ENCODE measurements at regions not wholly inside any gene's neighbourhood (a gene's known extent, or its start where the extent isn't known, plus 50 kb on each side); places are given as distances from the start of the nearest gene placed in this dataset.

DNA sequence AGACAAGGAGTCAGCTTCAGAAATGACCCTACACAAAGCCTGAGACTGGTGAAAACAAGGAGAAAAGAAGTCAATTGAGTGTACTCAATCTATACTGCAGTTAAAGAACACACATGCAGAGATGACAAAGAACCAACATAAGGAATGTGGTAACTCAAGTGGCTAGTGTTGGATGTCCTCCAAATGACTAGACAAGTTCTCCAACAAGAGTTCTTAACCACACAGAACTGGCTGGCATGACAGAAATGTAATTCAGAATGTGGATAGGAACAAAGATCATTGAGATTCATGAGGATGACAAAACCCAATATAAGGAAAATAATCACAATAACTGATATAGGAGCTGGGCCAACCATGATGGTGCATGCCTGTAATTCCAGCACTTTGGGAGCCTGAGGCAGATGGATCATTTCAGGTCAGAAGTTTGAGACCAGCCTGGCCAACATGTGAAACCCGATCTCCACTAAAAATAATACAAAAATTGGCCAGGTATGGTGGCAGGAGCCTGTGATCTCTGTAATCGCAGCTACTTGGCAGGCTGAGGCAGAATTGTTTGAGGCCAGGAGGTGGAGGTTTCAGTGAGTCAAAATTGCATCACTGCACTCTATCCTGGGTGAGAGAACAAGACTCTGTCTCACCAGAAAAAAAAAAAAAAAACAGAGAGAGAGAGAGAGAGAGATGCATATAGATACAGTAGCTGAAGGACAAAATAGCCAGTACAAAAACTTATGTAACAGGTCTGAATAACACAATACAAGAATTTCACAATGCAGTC is 1263.6 kb downstream of the CDY2B start:
- Histone ChIP-seq H3K4me3 (no peak overlapping the region), H3K36me3 (no peaks in the 10 kb centered on the region), H3K9me3 (replicated peaks) (no peaks in the 10 kb centered on the region), H3K27ac (no peak overlapping the region), H3K4me1 (replicated peaks) (no peaks in the 10 kb centered on the region), H3K27me3 (replicated peaks) (no peaks in the 10 kb centered on the region)
- DNase-seq (ENCODE audit: low read depth in 1 of 2, low spot score in 2 of 2), result no peak

DNA sequence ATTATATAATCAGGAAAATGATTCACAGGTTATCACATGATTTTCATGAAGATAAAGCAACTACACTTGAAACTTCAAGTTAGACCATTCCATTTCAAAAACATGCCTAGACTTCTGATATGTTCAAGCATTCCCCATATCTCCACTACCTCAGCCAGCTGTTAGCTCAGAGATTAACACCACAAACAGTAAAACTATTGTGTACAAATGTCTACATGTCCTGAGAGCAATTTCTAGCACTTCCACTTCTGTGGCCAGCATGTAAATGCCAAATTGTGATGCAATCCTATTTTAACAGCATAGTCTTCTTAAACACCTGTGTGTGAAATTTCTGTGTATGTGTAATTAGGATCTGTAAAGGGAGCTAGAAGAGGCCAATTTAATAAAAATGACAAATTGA is 1271.3 kb downstream of the CDY2B start:
- H3K27me3 ChIP-seq (replicated peaks), result no peaks in the 10 kb centered on the region
- H3K9me3 ChIP-seq (replicated peaks), result no peaks in the 10 kb centered on the region
- DNase-seq (ENCODE audit: low read depth in 1 of 2, low spot score in 2 of 2), result no peak
- H3K4me3 ChIP-seq, result no peak overlapping the region
- H3K4me1 ChIP-seq (replicated peaks), result no peaks in the 10 kb centered on the region
- no peaks in the 10 kb centered on the region for H3K36me3 ChIP-seq
- no peak overlapping the region for H3K27ac ChIP-seq

DNA sequence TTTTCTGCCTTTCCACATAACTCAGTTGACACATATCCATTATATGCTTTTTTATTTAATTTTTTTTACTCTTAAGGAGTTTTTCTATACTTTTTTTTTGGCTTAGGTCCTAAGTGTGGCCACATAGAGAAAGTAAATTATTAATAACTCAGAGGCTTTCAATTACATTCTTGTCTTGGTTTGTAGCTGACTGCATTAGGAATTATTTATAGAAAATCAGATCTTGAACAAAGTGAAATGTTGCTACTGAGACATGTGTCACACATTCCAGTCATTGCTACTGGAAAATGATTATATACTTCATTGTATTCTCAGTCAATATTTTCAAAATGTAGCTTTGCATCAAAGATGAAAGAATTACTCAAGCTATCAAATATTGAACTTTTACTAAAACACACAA is 1277.9 kb downstream of the CDY2B start:
- H3K36me3 ChIP-seq, result no peaks in the 10 kb centered on the region

DNA sequence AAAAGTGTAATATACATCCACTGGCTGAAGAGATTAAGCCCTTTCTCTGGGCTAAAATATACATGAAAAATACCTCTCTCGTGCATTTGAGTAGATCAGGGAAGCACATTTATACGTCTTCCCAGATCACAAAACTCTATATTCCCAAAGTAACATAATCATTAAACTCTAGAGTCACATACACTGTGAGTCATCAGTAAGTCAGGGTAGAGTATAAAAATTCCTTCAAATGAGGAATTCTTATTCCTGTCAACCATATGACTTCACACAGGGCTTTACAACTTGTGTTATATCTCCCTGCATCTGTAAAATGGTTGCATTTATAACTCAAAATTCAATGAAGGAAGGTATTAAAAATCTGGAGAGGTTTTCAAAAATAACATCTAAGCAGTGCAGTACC is 1278.4 kb downstream of the CDY2B start:
- no peak for DNase-seq (ENCODE audit: low read depth in 1 of 2, low spot score in 2 of 2)
- Histone ChIP-seq H3K36me3 (no peaks in the 10 kb centered on the region), H3K4me1 (replicated peaks) (no peaks in the 10 kb centered on the region), H3K27ac (no peak overlapping the region), H3K9me3 (replicated peaks) (no peaks in the 10 kb centered on the region), H3K27me3 (replicated peaks) (no peaks in the 10 kb centered on the region), H3K4me3 (no peak overlapping the region)

More for the DNA sequence above, 1277.9 kb downstream of the CDY2B start:
- DNase-seq (ENCODE audit: low read depth in 1 of 2, low spot score in 2 of 2), result no peak
- no peaks in the 10 kb centered on the region for H3K4me1 ChIP-seq (replicated peaks)
- H3K27ac ChIP-seq, result no peak overlapping the region
- H3K4me3 ChIP-seq, result no peak overlapping the region
- no peaks in the 10 kb centered on the region for H3K9me3 ChIP-seq (replicated peaks)
- no peaks in the 10 kb centered on the region for H3K27me3 ChIP-seq (replicated peaks)

DNA sequence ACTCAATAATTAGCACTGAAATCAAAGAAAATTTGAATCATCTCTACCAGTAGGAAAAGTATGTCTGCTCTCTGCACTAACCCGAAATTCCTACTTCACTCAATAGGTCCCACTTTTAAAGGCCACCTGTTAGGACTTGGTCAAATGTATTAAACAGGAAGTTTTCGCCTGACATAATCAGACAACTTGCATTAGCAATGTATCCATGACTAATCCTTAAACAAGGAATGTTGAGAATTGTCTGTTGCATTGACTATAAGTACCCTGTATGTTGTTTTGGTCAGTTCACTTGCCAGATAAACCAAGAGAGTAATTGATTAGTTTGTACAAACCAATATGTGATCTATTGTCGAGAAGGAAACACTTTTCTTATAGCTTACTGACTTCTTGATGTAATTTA is 1308.0 kb downstream of the CDY2B start:
- Histone ChIP-seq H3K27ac (no peak overlapping the region), H3K4me3 (no peak overlapping the region), H3K9me3 (replicated peaks) (no peaks in the 10 kb centered on the region), H3K27me3 (replicated peaks) (no peaks in the 10 kb centered on the region), H3K36me3 (no peaks in the 10 kb centered on the region), H3K4me1 (replicated peaks) (no peaks in the 10 kb centered on the region)
- no peak for DNase-seq (ENCODE audit: low read depth in 1 of 2, low spot score in 2 of 2)

DNA sequence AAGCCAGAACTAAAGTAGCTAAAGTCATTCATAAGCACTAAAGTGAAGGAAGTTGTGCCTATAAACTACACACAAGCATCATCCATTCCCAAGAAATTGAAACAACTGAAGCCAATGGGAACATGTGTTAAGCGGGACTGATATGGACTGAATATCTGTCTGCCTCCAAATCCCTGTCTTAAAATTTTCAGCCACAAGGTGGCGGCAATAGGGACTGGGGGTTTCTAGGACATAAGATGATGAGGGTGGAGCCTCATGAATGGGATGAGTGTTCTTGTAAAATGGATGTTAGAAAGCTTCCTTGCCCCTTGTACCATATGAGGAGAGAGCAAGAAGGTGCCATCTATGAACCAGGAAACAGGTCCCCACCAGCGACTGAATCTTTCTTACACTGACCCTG is 1317.5 kb downstream of the CDY2B start:
- H3K36me3 ChIP-seq, result no peaks in the 10 kb centered on the region
- no peak overlapping the region for H3K27ac ChIP-seq
- H3K9me3 ChIP-seq (replicated peaks), result no peaks in the 10 kb centered on the region
- H3K27me3 ChIP-seq (replicated peaks), result no peaks in the 10 kb centered on the region
- H3K4me3 ChIP-seq, result no peak overlapping the region
- H3K4me1 ChIP-seq (replicated peaks), result no peaks in the 10 kb centered on the region
- peak in 1 of 2 experiments; percentile 0 for DNase-seq (ENCODE audit: low read depth in 1 of 2, low spot score in 2 of 2)

DNA sequence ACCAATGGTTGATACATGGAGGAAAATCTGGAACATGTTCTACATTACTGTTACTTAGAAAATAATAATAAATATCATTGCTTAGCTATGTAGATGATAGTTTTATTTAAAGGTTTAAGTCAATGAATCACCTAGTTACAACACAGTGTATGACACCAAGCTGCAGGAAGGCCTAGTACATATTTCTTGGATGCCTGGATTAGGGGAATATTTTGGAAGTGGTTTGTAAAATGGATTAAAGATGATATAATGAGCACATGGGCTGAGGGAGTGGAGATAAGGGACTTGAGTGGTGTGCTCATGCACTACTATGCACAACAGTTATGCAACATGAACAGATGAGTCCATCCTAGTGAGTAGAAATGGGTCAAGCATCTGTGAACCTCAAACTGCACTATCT is 1358.0 kb downstream of the CDY2B start:
- Histone ChIP-seq H3K9me3 (replicated peaks) (no peaks in the 10 kb centered on the region), H3K27ac (no peak overlapping the region), H3K27me3 (replicated peaks) (no peaks in the 10 kb centered on the region), H3K4me1 (replicated peaks) (no peaks in the 10 kb centered on the region), H3K4me3 (no peak overlapping the region), H3K36me3 (no peaks in the 10 kb centered on the region)
- DNase-seq (ENCODE audit: low read depth in 1 of 2, low spot score in 2 of 2), result no peak

DNA sequence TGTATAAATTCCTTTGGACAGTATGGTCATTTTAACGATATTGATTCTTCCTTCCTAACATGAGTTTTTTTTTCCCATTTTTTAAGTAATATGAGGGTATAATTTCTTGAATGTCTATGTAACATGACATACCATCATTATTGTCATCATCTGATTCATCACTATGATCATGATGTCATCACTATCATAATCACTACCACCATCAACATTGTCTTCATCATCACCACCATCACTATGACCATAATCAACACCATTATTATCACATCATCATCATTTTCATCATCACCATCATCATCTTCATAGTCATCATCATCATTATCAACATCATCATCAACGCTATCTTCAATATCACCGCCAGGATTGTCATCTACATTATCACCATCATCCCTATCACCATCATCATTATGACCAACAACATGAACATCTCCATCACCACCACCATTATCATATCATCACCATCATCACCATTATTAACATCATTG is 1377.2 kb downstream of the CDY2B start:
- no peak for DNase-seq (ENCODE audit: low read depth in 1 of 2, low spot score in 2 of 2)
- no peaks in the 10 kb centered on the region for H3K36me3 ChIP-seq
- H3K4me3 ChIP-seq, result no peak overlapping the region
- no peaks in the 10 kb centered on the region for H3K4me1 ChIP-seq (replicated peaks)
- H3K9me3 ChIP-seq (replicated peaks), result no peaks in the 10 kb centered on the region
- no peaks in the 10 kb centered on the region for H3K27me3 ChIP-seq (replicated peaks)
- H3K27ac ChIP-seq, result no peak overlapping the region

DNA sequence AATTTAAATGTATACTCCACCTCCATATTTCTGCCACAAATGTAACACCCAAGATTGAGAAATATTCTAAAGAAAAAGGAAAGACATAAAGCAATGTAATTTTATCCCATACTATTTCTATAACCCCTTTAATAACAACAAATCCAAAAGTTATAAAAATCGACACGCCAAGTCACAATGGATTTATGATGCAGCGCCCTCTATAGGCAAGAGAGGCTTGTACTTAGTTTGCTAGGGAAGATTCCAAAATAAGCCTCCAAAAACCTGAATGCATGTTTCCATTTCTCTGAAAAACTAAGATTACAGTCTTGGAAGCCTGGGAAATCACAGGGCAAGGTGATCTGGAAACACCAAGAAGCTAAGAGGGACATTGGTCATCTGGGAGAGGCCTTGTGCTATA is 1389.3 kb downstream of the CDY2B start:
- Histone ChIP-seq H3K4me1 (replicated peaks) (no peaks in the 10 kb centered on the region), H3K27ac (no peak overlapping the region), H3K27me3 (replicated peaks) (no peaks in the 10 kb centered on the region), H3K4me3 (no peak overlapping the region), H3K9me3 (replicated peaks) (no peaks in the 10 kb centered on the region), H3K36me3 (no peaks in the 10 kb centered on the region)
- no peak for DNase-seq (ENCODE audit: low read depth in 1 of 2, low spot score in 2 of 2)

DNA sequence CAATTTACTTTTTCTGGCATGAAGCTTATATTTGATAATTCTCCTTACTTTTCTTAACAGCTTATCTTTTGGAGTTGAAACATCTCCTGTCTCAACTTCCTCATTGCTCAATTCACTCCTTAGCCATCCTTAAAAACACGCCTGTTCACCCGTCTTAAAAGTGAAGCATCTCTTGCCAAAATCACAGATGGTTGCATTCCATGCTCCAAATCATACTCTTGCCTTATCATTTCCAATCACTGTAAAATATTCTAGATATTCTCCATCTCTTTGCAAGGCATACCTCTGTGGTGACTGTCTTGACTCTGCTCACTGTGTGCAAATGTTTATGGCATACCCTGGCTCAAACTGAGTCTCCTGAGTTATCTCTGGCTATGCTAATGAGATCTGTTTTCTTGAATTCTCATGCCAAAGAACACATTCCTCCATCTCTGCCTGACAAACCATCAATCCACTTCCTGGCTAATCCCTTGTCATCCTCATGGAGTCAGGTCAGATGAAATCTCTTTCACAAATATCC is 1393.3 kb downstream of the CDY2B start:
- H3K9me3 ChIP-seq (replicated peaks), result no peaks in the 10 kb centered on the region
- no peaks in the 10 kb centered on the region for H3K36me3 ChIP-seq
- H3K27me3 ChIP-seq (replicated peaks), result no peaks in the 10 kb centered on the region
- H3K4me1 ChIP-seq (replicated peaks), result no peaks in the 10 kb centered on the region
- DNase-seq (ENCODE audit: low read depth in 1 of 2, low spot score in 2 of 2), result no peak
- no peak overlapping the region for H3K4me3 ChIP-seq
- no peak overlapping the region for H3K27ac ChIP-seq

DNA sequence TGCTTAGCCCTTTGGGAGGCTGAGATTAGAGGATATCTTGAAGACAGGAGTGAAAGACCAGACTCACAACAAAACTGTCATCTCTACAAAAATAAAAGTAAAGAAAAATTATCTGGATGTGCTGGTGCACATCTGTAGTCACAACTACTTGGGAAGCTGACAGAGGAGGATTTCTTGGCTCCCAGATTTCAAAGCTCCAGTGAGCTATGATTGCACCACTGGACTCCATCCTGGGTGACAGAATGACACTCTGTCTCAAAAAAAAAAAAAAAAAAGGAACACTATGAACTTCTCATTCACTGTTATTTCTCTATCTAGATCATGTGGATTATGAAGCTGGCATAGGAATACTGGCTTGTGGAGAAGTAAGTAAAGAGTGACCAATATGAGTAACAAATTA is 1400.0 kb downstream of the CDY2B start:
- H3K36me3 ChIP-seq, result no peaks in the 10 kb centered on the region
- no peak overlapping the region for H3K27ac ChIP-seq
- no peak overlapping the region for H3K4me3 ChIP-seq
- no peaks in the 10 kb centered on the region for H3K4me1 ChIP-seq (replicated peaks)
- no peaks in the 10 kb centered on the region for H3K9me3 ChIP-seq (replicated peaks)
- H3K27me3 ChIP-seq (replicated peaks), result no peaks in the 10 kb centered on the region
- no peak for DNase-seq (ENCODE audit: low read depth in 1 of 2, low spot score in 2 of 2)

DNA sequence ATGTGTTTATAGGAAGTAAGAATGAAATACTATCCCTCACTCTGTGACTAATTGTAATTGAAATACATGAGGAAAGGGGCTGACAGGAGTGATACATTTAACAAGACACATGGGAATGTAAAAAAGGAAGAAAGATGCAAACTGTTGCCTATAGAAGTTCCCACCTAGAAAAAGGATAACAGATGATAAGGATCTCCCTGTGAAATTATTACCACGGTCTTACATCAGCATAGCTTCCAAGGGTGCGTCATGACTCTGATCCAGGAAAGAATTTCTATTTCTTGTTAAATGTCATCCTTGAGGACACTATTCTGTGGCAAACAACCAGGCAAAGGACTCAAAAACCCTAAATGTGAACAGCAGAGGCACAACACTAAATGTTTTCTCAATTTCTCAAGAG is 1406.0 kb downstream of the CDY2B start:
- H3K27ac ChIP-seq, result no peak overlapping the region
- H3K27me3 ChIP-seq (replicated peaks), result no peaks in the 10 kb centered on the region
- H3K4me1 ChIP-seq (replicated peaks), result no peaks in the 10 kb centered on the region
- no peak overlapping the region for H3K4me3 ChIP-seq
- H3K36me3 ChIP-seq, result no peaks in the 10 kb centered on the region
- no peak for DNase-seq (ENCODE audit: low read depth in 1 of 2, low spot score in 2 of 2)
- no peaks in the 10 kb centered on the region for H3K9me3 ChIP-seq (replicated peaks)

DNA sequence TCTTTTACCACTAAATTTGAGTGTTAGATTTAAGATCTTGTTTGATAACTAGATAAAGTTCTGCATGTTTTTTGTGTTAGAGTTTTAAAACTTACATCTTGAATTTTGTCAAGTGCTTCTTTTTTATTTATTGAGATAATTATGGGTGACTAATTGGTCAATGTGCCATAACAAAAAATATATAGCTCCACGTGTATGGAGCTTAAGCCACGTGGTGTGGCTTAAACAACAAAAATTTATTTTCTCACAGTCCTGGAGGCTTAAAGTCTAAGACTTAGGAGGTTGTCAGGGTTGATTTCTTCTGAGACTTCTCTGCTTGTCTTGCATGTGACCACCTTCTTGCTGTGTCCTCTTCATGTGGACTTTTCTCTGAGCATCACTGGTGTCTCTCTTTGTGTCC is 1425.2 kb downstream of the CDY2B start:
- DNase-seq (ENCODE audit: low read depth in 1 of 2, low spot score in 2 of 2), result no peak
- Histone ChIP-seq H3K27me3 (replicated peaks) (no peaks in the 10 kb centered on the region), H3K9me3 (replicated peaks) (no peaks in the 10 kb centered on the region), H3K36me3 (no peaks in the 10 kb centered on the region), H3K4me3 (no peak overlapping the region), H3K27ac (no peak overlapping the region), H3K4me1 (replicated peaks) (no peaks in the 10 kb centered on the region)

DNA sequence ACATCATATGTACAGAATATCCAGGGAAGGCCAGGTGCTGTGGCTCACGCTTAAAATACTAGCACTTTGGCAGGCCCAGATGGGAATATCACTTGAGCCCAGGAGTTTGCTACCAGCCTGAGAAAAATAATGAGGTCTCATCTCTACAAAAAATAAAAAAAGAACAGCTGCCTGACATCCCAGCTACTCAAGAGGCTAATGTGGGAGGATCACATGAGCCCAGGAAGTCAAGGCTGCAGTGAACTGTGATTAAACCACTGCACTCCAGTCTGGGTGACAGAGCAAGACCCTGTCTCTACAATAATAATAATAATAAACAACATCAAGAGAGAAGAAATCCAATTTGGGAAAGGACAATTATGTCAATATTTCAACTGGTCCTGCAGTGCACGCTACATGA is 1433.9 kb downstream of the CDY2B start:
- Histone ChIP-seq H3K4me3 (no peak overlapping the region), H3K27ac (no peak overlapping the region), H3K27me3 (replicated peaks) (no peaks in the 10 kb centered on the region), H3K36me3 (no peaks in the 10 kb centered on the region), H3K4me1 (replicated peaks) (no peaks in the 10 kb centered on the region), H3K9me3 (replicated peaks) (no peaks in the 10 kb centered on the region)
- DNase-seq (ENCODE audit: low read depth in 1 of 2, low spot score in 2 of 2), result no peak
